HUES64 (cell line): ENCODE measurements at regions not wholly inside any gene's neighbourhood (a gene's known extent, or its start where the extent isn't known, plus 50 kb on each side); places are given as distances from the start of the nearest gene placed in this dataset.

Experiments
- H3K27ac ChIP-seq: 2 replicates; pipeline ENCODE4 v1.7.0; 2013; ENCODE audit warnings: low read depth, low read length, inconsistent platforms
- H3K27me3 ChIP-seq: 2 replicates; pipeline ENCODE4 v1.6.1; 2013; ENCODE audit warnings: mild to moderate bottlenecking, low read length; ENCODE audit not compliant: insufficient read depth
- H3K36me3 ChIP-seq: 2 replicates; pipeline ENCODE4 v1.6.1; 2013; ENCODE audit warnings: mild to moderate bottlenecking, low read length; ENCODE audit not compliant: insufficient read depth
- H3K4me1 ChIP-seq: 2 replicates; pipeline ENCODE4 v1.6.1; 2013; ENCODE audit warnings: mild to moderate bottlenecking, low read length, moderate library complexity; ENCODE audit not compliant: insufficient read depth
- H3K4me3 ChIP-seq: 2 replicates; pipeline ENCODE4 v1.5.1; 2013; ENCODE audit warnings: mild to moderate bottlenecking, low read length, moderate library complexity
- H3K9ac ChIP-seq: 2 replicates; pipeline ENCODE4 v1.6.1; 2013; ENCODE audit warnings: mild to moderate bottlenecking, low read depth, low read length
- H3K9me3 ChIP-seq: 2 replicates; pipeline ENCODE4 v1.6.1; 2013; ENCODE audit warnings: low read depth, low read length; ENCODE audit not compliant: insufficient read depth
- WGBS: fragments of 150-250, 120-280 bp; methylation state at CpG from one replicate; pipeline ENCODE4 v1.1.7; 2013; ENCODE audit warnings: missing lambda C conversion rate; 5-methylcytosine and 5-hydroxymethylcytosine counted together

DNA sequence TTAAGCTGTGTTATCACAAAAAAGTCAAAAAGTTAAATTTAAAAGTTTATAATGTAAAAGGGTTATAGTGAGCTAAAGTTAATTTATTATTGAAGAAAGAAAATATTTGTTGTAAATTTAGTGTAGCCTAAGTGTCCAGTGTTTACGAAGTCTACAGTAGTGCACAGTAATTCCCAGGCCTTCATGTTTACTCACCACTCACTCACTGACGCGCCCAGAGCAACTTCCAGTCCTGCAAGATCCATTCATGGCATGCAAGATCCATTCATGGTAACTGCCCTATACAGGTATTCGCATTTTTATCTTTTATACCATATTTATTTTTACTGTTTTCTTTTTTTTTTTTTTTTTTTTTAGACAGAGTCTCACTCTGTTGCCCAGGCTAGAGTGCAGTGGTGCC is 69.5 kb downstream of the TPRA1 start:
- no peak overlapping the region for H3K27ac ChIP-seq
- H3K9ac ChIP-seq: no peak overlapping the region
- H3K4me1 ChIP-seq: no peaks in the 10 kb centered on the region
- peaks cover 9% of the 10 kb centered on the region; the same call in 1 of the 2 replicates for H3K9me3 ChIP-seq
- no peak overlapping the region for H3K4me3 ChIP-seq
- 97% methylated on average over 4 of the region's 4 CpGs for WGBS
- no peaks in the 10 kb centered on the region for H3K36me3 ChIP-seq
- no peaks in the 10 kb centered on the region for H3K27me3 ChIP-seq

DNA sequence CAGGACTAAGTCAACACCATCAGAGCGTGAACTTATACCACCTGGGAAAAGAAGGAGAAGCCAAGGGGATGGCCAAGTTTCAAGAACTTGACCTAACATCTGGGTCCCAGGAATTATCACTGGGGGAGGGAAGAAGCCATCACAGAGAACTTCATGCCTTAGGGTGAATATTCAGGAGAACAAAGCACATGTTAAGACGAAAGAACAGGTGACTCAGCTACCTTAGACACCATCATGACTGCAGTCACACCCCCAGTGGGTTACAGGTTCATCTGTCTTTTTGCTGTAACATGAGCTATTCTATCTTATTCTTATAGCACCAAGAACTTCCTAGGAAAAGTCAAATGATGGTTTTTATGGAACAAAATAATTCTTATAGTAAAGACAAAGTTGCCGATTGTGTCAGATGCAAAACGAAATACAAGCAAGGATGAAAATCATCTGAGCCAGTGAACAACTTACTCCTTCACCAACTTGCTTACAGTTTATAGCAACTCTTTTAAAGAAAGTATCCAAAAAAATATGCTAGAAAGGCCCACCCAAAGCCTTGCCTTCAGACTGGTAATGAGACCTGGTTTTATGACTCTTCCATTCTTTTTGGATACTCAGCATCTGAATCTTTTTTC is 72.0 kb downstream of the TPRA1 start:
- Histone ChIP-seq H3K27me3 (no peaks in the 10 kb centered on the region), H3K4me3 (no peak overlapping the region), H3K9me3 (peaks cover 9% of the 10 kb centered on the region; the same call in 1 of the 2 replicates), H3K4me1 (no peaks in the 10 kb centered on the region), H3K27ac (no peak overlapping the region), H3K9ac (no peak overlapping the region), H3K36me3 (no peaks in the 10 kb centered on the region)
- 92% methylated on average over 4 of the region's 4 CpGs for WGBS

DNA sequence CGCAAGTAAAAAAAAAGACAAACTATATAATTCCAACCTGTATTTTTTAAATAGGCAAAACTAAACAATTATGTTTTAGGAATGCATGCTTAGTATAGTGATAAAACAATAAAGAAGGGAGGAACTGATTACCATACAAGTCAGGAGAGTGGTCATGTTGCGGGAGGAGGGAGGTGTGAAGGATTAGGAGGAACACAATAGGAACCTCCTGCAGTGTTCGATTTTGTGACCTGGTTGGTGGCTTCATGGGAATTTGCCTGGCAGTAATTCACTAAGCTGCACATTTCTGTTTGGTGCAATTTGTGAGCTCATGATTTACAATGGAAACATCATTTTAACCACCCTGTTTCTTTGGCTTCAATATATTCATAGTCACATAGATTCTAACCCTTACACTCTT is 78.3 kb downstream of the TPRA1 start:
- WGBS: 56% methylated on average over 2 of the region's 3 CpGs
- H3K9me3 ChIP-seq: no peaks in the 10 kb centered on the region

GRCh38 chr3:127501177-127501576 is 89.4 kb downstream of the TPRA1 start:
- H3K4me1 ChIP-seq: no peaks in the 10 kb centered on the region
- no CpG with 5 or more reads among the region's 1 CpG for WGBS

More for the DNA sequence above, 78.3 kb downstream of the TPRA1 start:
- H3K9ac ChIP-seq: no peak overlapping the region
- no peak overlapping the region for H3K4me3 ChIP-seq
- no peaks in the 10 kb centered on the region for H3K27me3 ChIP-seq
- peaks cover 5% of the 10 kb centered on the region for H3K4me1 ChIP-seq
- no peaks in the 10 kb centered on the region for H3K36me3 ChIP-seq
- no peak overlapping the region for H3K27ac ChIP-seq

DNA sequence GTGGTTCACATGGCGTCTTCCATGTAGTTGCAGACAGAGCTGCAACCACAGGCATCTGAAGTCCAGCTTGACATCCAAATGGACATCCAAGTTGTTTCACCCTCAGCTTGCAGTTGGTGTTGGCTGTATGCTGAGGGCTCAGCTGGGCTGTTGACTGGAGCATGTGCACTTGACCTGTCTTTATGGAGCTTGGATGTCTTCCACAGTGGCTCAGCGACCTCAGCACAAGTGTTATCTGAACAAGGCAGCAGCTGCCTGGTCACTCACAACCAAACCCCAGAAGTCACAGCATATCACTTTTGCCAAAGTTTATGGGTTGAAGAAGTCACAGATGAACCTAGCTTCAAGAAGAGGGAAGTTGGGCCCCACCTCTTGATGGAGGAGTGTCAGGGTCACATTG is 92.9 kb downstream of the TPRA1 start:
- no peak overlapping the region for H3K9ac ChIP-seq
- H3K36me3 ChIP-seq: no peaks in the 10 kb centered on the region
- peaks cover 39% of the 10 kb centered on the region for H3K9me3 ChIP-seq
- no peaks in the 10 kb centered on the region for H3K27me3 ChIP-seq
- H3K4me1 ChIP-seq: 0 out of 2 replicates have a peak, but pooled peaks cover 4% of the 10 kb centered on the region
- 90% methylated on average over 2 of the region's 2 CpGs for whole genome bisulfite sequencing
- H3K4me3 ChIP-seq: no peak overlapping the region
- H3K27ac ChIP-seq: no peak overlapping the region

More at GRCh38 chr3:127501177-127501576, 89.4 kb downstream of the TPRA1 start:
- Histone ChIP-seq H3K9ac (no peak overlapping the region), H3K27me3 (no peaks in the 10 kb centered on the region), H3K36me3 (no peaks in the 10 kb centered on the region), H3K4me3 (no peak overlapping the region), H3K9me3 (peaks cover 22% of the 10 kb centered on the region), H3K27ac (no peak overlapping the region)

GRCh38 chr3:127497166-127497565 is 93.4 kb downstream of the TPRA1 start:
- 90% methylated on average over 3 of the region's 3 CpGs for WGBS
- no peaks in the 10 kb centered on the region for H3K36me3 ChIP-seq
- H3K27ac ChIP-seq: no peak overlapping the region

DNA sequence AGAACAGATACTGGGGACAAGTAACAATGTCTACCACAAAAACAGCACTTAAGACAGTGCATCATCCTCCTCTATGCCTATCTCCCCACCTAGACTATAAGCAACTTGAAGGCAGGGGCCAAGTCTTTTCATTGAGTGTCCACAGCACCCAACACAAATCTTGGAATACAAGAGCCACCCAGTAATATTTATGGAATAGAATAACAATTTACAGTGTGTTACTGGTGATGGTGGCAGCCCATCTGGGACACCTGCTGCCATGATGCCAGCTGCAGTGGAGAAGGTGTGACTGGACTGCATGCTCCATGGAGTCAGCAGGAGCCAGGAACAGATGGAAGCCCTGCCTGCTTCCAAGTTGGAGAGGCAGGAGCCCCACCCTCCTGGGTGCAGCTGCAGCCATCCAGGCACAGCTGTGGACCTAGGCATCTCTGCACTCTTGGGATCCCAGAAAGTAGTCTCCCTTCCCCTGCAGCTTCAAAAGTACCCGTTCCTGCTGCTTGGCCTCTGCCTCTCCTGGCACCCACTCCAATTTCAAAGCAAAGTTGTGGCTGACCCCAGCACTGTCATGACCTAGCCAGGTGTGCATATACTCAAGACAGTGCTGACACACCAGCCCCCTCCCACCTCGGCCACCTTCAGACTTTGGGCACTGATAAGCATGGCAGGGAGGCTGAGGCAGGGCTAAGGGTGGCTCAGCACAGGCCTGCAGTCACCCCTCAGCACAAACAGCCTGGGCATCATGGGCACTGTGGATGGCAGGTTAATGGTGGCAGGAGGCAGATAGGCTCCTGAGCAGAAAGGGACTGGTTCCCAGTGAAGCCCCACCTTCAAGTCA is 94.5 kb downstream of the TPRA1 start:
- no peak overlapping the region for H3K27ac ChIP-seq
- H3K27me3 ChIP-seq: no peaks in the 10 kb centered on the region
- H3K36me3 ChIP-seq: no peaks in the 10 kb centered on the region
- peaks cover 35% of the 10 kb centered on the region for H3K9me3 ChIP-seq
- 88% methylated on average over 2 of the region's 2 CpGs for WGBS
- H3K4me1 ChIP-seq: 0 out of 2 replicates have a peak, but pooled peaks cover 4% of the 10 kb centered on the region
- H3K4me3 ChIP-seq: no peak overlapping the region
- H3K9ac ChIP-seq: no peak overlapping the region

More at GRCh38 chr3:127497166-127497565, 93.4 kb downstream of the TPRA1 start:
- H3K9ac ChIP-seq: no peak overlapping the region
- H3K27me3 ChIP-seq: no peaks in the 10 kb centered on the region
- peaks cover 43% of the 10 kb centered on the region for H3K9me3 ChIP-seq
- H3K4me3 ChIP-seq: no peak overlapping the region
- 0 out of 2 replicates have a peak, but pooled peaks cover 4% of the 10 kb centered on the region for H3K4me1 ChIP-seq

DNA sequence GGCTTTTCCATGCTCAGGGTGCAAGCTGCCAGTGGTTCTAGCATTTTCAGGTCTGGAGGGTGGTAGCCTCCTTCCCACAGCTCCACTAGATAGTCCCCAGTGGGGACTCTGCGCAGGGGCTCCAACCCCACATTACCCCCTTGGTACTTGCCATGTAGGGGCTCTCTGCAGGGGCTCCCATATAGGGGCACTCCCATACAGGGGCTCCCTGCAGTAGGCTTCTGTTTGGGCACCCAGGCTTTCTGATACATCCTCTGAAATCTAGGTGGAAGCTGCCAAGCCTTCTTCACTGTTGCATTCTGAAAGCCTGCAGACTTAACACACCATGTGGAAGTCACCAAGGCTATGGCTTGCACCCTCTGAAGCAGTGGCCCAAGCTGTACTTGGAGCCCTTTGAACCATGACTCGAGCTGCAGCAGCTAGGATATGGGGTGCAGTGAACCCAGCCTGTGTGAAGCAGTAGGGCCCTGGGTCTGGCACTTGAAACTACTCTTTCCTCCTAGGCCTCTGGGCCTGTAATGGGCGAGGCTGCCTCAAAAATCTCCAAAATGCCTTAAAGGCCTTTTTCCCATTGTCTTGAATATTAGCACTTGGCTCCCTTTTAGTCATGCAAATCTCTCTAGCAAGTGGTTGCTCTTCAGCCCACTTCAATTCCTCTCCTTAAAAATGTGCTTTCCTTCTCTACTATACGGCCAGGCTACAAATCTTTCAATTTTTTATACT is 96.4 kb downstream of the TPRA1 start:
- peaks cover 20% of the 10 kb centered on the region for H3K9me3 ChIP-seq
- no peaks in the 10 kb centered on the region for H3K36me3 ChIP-seq
- no peak overlapping the region for H3K9ac ChIP-seq
- H3K27ac ChIP-seq: peak overlapping the region; percentile 30; the same call in 1 of the 2 replicates
- no peaks in the 10 kb centered on the region for H3K27me3 ChIP-seq
- WGBS: 79% methylated on average over 4 of the region's 4 CpGs
- H3K4me3 ChIP-seq: no peak overlapping the region
- 0 out of 2 replicates have a peak, but pooled peaks cover 4% of the 10 kb centered on the region for H3K4me1 ChIP-seq

DNA sequence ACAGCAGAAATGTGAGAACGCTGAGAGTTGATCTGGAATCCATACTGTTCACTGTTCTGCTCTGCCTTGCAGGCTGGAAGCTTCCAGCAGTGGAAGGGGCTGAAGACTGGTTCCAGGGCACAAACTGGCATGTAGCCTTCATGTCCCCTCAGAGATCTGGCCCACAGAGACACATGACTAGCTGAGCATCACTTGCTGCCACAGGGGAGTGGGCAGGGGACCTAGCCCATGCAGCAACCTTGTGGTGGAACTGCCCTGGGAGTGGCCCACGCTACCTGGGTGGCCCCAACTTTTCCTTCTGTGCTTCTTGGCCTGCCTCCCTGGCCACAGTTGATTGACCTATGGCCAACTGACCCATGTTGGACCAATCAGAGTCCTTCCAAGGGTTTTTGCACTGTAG is 98.1 kb downstream of the TPRA1 start:
- 93% methylated on average over 2 of the region's 2 CpGs for WGBS
- Histone ChIP-seq H3K4me3 (no peak overlapping the region), H3K4me1 (0 out of 2 replicates have a peak, but pooled peaks cover 4% of the 10 kb centered on the region), H3K9me3 (peaks cover 20% of the 10 kb centered on the region), H3K9ac (no peak overlapping the region), H3K27ac (no peak overlapping the region), H3K36me3 (no peaks in the 10 kb centered on the region), H3K27me3 (no peaks in the 10 kb centered on the region)

GRCh38 chr3:127491909-127492308 is 98.6 kb downstream of the TPRA1 start:
- Histone ChIP-seq H3K27me3 (no peaks in the 10 kb centered on the region), H3K4me1 (0 out of 2 replicates have a peak, but pooled peaks cover 4% of the 10 kb centered on the region), H3K36me3 (no peaks in the 10 kb centered on the region), H3K4me3 (no peak overlapping the region), H3K9ac (no peak overlapping the region), H3K9me3 (peaks cover 20% of the 10 kb centered on the region), H3K27ac (no peak overlapping the region)
- 88% methylated on average over 5 of the region's 5 CpGs for WGBS

GRCh38 chr3:127491323-127491722 is 99.2 kb downstream of the TPRA1 start:
- H3K36me3 ChIP-seq: no peaks in the 10 kb centered on the region
- H3K27me3 ChIP-seq: no peaks in the 10 kb centered on the region
- H3K9me3 ChIP-seq: peaks cover 20% of the 10 kb centered on the region
- no peak overlapping the region for H3K27ac ChIP-seq
- WGBS: 91% methylated on average over 4 of the region's 4 CpGs
- H3K4me1 ChIP-seq: 0 out of 2 replicates have a peak, but pooled peaks cover 4% of the 10 kb centered on the region
- H3K4me3 ChIP-seq: no peak overlapping the region
- H3K9ac ChIP-seq: no peak overlapping the region
